Stimulated activated CD4-positive, alpha-beta T cell treated with anti-CD3 and anti-CD28 coated beads, Interleukin-2, amount 100 ng/mL, for 48 hours (primary cell): ENCODE measurements at regions not wholly inside any gene's neighbourhood (a gene's known extent, or its start where the extent isn't known, plus 50 kb on each side); places are given as distances from the start of the nearest gene placed in this dataset.

Source experiments
- DNase-seq, 2 donors: peaks; one replicate each; pipeline ENCODE4 v3.0.0-alpha.2; 2020

GRCh38 chr2:239682518-239682917 is 281.7 kb upstream of the HDAC4 start:
- no peak for DNase-seq

GRCh38 chr2:239679755-239680154 is 278.9 kb upstream of the HDAC4 start:
- no peak for DNase-seq

- DNase-seq, result no peak
These were observed 278.0 kb upstream of the HDAC4 start for GRCh38 chr2:239678666-239679296.

GRCh38 chr2:239678186-239678490 is 277.3 kb upstream of the HDAC4 start:
- no peak for DNase-seq

- DNase-seq, result no peak
These were observed 276.8 kb upstream of the HDAC4 start for GRCh38 chr2:239677453-239678185.

DNA sequence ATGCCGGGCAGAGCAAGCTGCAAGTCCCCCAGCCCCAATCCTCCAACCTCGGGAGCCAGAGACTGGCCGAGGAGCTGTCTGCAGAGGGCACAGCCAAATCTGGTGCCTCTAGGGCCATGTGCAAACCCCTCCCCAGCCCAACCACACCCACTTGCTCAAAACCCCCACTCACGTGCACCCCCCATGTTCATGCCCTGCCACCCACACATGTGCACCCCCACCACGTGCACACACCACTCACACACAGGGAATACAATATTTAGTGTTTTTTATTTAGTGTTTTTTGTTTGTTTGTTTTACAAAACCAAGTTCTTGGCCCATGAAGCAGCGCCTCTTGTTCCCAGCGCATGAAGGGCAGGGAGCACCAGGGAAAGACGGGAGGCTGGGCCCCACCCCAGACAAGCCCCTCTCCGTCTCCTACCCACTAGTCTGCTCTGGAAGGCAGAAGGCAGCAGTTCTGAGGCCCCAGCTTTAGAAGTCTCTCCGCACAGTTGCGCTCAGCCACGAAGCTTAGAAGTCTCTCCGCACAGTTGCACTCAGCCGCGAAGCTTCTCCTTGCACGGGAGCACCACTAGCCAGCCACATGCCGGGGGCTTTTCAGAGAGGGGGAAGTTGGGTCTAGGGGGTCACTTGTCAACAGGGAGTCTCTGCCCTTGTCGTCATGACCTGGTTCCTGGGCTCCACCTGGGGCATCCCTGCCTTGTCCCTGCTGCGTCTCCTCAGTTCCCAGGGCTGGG is 276.1 kb upstream of the HDAC4 start:
- no peak for DNase-seq

DNA sequence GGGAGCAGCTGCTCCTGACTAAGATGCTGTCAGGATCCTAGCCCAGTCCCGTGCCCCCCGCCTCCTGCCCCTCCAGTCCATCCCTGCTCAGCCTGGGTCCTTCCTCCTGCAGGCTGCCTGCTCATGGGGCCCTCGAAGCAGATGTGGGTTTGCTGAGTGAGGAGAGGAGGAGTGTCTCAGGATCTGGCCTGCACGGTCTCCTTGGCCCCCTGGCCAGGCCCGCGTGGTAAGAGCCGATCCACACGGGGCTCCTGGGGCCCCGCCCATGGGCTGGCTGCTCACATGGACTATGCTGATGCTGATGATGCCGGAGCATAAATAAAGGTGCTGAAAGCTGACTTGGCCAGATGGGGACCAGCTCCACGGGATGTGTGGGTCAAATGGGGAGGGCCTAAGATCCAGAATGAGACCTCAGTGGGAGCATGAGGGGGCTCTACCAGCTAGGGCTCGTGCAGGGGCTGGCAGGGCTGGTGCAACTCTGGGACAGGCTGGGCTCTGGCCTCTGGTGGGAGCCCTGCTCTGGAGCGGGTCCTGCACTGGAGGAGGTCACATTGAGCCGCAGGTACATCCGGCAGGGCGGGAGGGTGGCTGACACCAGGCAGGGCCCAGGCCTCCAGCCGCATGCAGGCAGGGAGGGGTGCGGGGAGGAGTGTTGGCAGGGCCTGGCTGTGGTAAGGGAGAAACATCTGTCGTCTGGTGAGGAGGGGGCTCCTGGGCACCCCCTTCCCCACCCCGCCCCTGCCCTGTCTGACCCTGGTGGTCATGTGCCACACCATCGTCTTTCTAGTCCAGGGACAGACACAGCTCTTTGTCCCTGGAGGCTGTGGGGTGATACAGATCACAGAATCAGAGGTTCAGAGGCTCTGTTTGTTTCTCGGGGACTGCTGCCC is 275.3 kb upstream of the HDAC4 start:
- no peak for DNase-seq

GRCh38 chr2:239674981-239675825 is 274.4 kb upstream of the HDAC4 start:
- DNase-seq, result no peak

DNA sequence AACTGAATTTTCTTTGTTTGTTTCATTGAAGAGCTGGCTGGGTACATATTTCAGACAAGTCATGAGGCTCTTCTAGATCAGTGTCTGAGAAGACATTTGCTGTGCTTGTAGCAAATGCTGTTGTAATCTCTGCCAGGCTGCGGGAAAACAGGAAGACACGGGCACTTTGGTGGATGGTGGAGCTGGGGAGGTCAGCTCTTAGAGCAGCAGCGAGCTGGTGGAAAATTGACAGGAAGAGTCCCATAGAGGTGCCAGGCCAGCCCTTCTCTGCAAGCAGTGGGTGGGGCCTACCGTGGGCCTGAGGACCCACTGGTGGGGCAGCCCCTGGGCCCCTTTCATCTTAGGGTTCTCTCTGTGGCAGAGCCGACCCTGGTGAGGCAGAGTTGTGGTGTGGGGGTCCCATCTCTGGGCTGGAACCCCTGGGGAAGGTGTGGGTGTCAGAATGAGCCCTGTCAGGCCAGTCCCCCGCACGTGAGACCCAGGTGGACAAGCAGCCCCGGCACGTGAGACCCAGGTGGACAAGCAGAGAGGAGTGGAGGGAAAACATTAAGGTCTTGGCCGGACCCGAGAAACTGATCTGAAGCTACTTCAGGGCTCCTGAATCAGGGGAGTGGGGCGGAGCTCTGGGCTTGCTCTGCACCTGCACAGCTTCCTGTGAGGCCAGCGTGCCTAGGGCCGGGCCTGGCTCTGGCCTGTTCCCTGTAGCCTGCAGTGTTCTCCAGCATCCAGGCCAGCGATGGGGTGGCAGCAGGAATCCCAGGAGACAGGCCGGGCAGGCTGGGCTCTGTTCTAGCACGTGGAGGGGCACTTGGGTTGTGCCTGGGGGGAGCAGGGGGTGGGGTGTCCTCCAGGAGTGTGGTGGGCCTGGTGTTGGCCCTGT is 273.5 kb upstream of the HDAC4 start:
- no peak for DNase-seq

- DNase-seq, result no peak
These were observed 272.8 kb upstream of the HDAC4 start for GRCh38 chr2:239673641-239674040.

DNA sequence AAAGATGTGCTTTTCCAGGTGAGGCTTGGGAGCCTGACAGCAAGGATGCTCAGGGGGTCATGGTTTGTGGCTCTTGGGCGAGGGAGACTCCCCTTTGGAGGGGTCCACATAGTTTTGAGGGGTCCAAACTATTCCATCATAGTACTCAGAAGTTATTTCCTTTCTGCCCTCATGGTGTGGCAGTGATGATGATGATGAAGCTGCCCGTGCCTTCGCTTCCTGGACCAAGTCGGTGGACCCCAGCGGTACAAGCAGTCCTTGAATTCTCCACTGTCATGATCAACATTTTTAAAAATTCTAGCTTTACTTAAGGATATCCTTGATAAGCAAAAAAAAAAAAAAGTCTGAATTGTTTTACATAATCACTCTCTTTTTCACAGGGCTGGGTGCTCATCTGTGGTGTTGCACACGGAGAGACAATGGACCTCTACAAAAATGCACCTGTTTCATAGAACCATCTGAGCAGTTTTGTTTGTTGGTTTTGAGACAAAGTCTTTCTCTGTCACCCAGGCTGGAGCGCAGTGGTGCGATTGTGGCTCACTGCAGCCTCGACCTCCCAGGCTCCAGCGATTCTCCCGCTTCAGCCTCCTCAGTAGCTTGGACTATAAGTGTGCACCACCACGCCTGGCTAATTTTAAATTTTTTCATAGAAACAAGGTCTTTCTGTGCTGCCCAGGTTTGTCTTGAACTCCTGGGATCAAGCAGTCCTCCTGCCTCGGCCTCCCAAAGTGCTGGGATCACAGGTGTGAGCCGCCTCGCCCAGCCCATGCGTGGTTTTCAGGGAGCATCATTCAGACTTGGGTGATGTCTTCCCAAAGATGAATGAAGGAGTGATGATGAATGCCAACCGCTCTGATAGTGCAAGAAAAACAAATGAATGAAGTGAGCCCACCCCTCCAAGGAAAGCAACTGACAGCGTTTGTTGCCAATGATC is 271.4 kb upstream of the HDAC4 start:
- DNase-seq, result no peak

GRCh38 chr2:239671471-239671870 is 270.7 kb upstream of the HDAC4 start:
- no peak for DNase-seq

DNA sequence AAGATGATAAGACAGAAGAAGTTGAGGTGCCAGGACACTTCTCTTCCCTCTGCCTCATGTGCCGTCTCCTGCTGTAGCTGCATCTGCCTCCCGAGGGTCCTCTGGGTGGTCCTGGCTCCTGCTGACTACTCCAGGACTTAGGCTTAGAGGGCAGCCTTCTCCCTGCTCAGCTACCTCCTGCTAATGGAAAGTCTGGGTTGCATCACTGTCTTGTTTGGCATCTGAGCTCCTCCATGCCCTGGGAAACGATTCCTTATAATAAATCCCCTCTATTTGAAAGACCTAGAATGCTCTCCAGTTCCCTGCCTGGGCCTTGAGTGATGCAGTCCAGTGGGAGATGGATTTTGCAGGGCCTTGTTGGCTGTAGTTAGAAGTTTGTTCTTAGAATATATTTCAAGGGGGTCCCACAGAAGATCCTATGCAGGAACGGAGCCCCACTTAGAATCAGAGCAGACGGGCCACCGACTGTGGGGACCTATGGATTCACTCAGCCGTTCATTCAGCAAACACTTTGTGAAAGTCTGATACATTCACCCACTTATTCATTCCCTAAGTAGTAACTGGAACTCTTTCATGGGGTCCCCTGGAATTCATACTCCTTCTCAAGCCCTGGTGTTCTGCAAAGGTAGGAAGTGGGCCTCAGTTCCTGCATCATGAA is 269.8 kb upstream of the HDAC4 start:
- DNase-seq, result no peak

DNA sequence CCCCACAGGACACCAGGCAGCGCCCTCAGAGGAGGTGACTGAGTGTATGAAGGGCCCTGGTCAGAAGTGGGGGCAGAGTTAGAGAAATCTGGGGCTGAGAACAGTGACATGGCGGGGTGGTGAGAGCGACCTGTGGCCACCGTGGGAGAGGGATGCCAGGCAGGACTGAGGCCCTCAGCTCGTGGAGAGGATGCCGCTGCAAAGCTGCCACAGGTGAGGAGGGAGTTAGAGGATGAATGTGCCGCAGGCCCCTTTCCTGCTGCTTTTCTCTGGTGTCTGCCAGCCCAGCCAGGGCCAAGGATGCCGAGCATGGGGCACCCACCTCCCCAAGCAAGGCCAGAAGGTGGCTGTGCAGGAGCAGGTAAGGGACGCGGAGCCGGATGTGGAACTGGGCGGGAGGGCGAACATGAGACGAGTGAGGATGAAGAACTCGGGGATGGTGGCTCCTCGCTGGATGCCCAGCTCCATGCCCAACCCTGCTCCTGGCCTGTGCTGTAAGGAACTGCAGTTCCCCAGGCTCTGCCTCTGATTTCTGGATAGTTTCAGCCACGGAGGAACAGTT is 269.2 kb upstream of the HDAC4 start:
- no peak for DNase-seq

DNA sequence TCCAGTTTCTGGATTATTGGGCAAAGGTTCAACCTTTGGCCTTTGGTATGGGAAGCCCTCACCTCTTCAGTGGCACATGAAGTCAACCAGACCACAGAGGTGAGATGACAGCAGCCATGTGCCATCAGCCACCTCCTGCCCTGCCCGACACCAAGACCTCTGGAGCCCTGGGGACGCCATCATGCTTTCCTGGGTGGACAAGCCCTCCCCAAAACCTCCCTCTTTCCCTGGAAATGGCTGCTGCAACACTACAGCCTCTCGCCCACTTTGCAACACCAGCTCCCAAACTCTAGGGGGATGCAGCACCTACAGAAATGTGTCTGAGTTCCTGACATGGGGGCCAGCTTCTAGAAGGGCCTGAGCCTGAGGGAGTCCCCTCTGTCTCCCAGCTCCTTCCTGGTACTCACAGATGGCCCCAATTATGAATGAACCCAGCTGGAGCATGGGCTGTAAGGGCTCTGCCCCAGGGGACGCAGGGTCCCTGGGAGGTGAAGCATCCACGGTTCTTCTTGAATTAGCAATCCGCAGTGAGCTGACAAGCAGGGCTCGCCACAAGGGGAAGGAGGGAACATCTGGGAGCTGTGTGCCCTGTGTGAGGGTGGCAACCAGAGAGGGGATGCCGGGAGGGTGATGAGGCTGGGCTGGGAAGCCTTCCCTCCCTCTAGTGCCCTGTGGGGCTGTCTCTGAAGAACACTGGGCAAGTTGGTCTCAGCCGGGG is 268.5 kb upstream of the HDAC4 start:
- no peak for DNase-seq

DNA sequence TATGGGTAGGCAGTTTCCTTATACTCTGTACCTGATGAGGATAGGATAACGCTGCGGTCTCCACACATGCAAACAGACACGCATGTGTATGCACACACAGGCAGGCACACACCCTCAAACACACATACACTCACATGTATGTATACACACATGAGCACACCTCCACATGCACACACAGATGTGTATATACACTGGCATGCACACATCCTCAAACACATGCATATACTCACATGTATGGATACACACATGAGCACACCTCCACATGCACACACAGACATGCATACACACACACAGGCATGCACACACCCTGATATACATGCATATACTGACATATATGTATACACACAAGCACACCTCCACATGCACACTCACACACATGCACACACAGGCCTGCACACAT is 267.8 kb upstream of the HDAC4 start:
- no peak for DNase-seq

GRCh38 chr2:239668042-239668441 is 267.2 kb upstream of the HDAC4 start:
- DNase-seq, result no peak

- DNase-seq, result no peak
These were observed 266.7 kb upstream of the HDAC4 start for GRCh38 chr2:239667431-239667985.
